ENCODE measurements at regions not wholly inside any gene's neighbourhood (a gene's known extent, or its start where the extent isn't known, plus 50 kb on each side); places are given as distances from the start of the nearest gene placed in this dataset.

- no peak overlapping the region for H3K4me2 ChIP-seq
- intact Hi-C loops (cut with micrococcal nuclease; ENCODE audit: unreplicated experiment) = no loop called here
- no peak overlapping the region for H3K27ac ChIP-seq
- no peaks in the 10 kb centered on the region for H3K9me2 ChIP-seq (ENCODE audit: insufficient read depth)
- TF ChIP-seq CTCF (conservative IDR thresholded peaks at IDR 0.05) (no peak), EZH2 (IDR thresholded peaks at IDR 0.05; ENCODE audit: low read depth) (no peak)
- H3K79me2 ChIP-seq (ENCODE audit: low read depth) = no peaks in the 10 kb centered on the region
- no TSS peak for BruUV-seq (replicated peaks)
- H3K9me3 ChIP-seq (ENCODE audit: insufficient read depth, low read depth) = no peaks in the 10 kb centered on the region
- H3F3A ChIP-seq (ENCODE audit: insufficient read depth, low read depth) = no peaks in the 10 kb centered on the region
- ChIA-PET CTCF (no interaction called here), POLR2A (ENCODE audit: unreplicated experiment) (no interaction called here)
- H3K36me3 ChIP-seq (ENCODE audit: low read depth) = no peaks in the 10 kb centered on the region
- H3K4me1 ChIP-seq (replicated peaks; ENCODE audit: insufficient read depth) = no peaks in the 10 kb centered on the region
- no peaks in the 10 kb centered on the region for H3K27me3 ChIP-seq (ENCODE audit: insufficient read depth, low read depth)
- no peak overlapping the region for H3K4me3 ChIP-seq
- no peak for DNase-seq
- H4K20me1 ChIP-seq (ENCODE audit: insufficient read depth) = no peaks in the 10 kb centered on the region
- no peak overlapping the region for H2AFZ ChIP-seq
Measured at GRCh38 chr5:10921160-10921559, 160.1 kb upstream of the DAP start.

GRCh38 chr5:10920400-10920799 lies 159.4 kb upstream of the DAP start:
- Histone ChIP-seq H2AFZ (no peak overlapping the region), H3K79me2 (ENCODE audit: low read depth) (no peaks in the 10 kb centered on the region), H4K20me1 (ENCODE audit: insufficient read depth) (no peaks in the 10 kb centered on the region), H3K4me3 (no peak overlapping the region), H3K9me2 (ENCODE audit: insufficient read depth) (no peaks in the 10 kb centered on the region), H3K27me3 (ENCODE audit: insufficient read depth, low read depth) (no peaks in the 10 kb centered on the region), H3K4me2 (no peak overlapping the region), H3K9me3 (ENCODE audit: insufficient read depth, low read depth) (no peaks in the 10 kb centered on the region), H3F3A (ENCODE audit: insufficient read depth, low read depth) (no peaks in the 10 kb centered on the region), H3K4me1 (replicated peaks; ENCODE audit: insufficient read depth) (no peaks in the 10 kb centered on the region), H3K27ac (no peak overlapping the region), H3K36me3 (ENCODE audit: low read depth) (no peaks in the 10 kb centered on the region)
- BruUV-seq (replicated peaks) = no TSS peak
- CTCF ChIA-PET = no interaction called here
- POLR2A ChIA-PET (ENCODE audit: unreplicated experiment) = no interaction called here
- no peak for DNase-seq
- TF ChIP-seq CTCF (conservative IDR thresholded peaks at IDR 0.05) (no peak), EZH2 (IDR thresholded peaks at IDR 0.05; ENCODE audit: low read depth) (no peak)
- intact Hi-C loops (cut with micrococcal nuclease; ENCODE audit: unreplicated experiment) = no loop called here

- BruUV-seq (replicated peaks) = no TSS peak
- Histone ChIP-seq H3K4me3 (no peak overlapping the region), H2AFZ (no peak overlapping the region), H3K27ac (no peak overlapping the region), H3K9me3 (ENCODE audit: insufficient read depth, low read depth) (no peaks in the 10 kb centered on the region), H3F3A (ENCODE audit: insufficient read depth, low read depth) (peaks cover 7% of the 10 kb centered on the region; the same call in 1 of the 2 replicates), H3K9me2 (ENCODE audit: insufficient read depth) (no peaks in the 10 kb centered on the region), H4K20me1 (ENCODE audit: insufficient read depth) (no peaks in the 10 kb centered on the region), H3K4me2 (no peak overlapping the region), H3K36me3 (ENCODE audit: low read depth) (no peaks in the 10 kb centered on the region), H3K79me2 (ENCODE audit: low read depth) (no peaks in the 10 kb centered on the region), H3K4me1 (replicated peaks; ENCODE audit: insufficient read depth) (peaks cover 13% of the 10 kb centered on the region), H3K27me3 (ENCODE audit: insufficient read depth, low read depth) (no peaks in the 10 kb centered on the region)
- intact Hi-C loops (cut with micrococcal nuclease; ENCODE audit: unreplicated experiment) = no loop called here
- no peak for DNase-seq
- TF ChIP-seq CTCF (conservative IDR thresholded peaks at IDR 0.05) (no peak), EZH2 (IDR thresholded peaks at IDR 0.05; ENCODE audit: low read depth) (no peak)
- ChIA-PET POLR2A (ENCODE audit: unreplicated experiment) (no interaction called here), CTCF (no interaction called here)
Measured at GRCh38 chr5:10914741-10915480, 153.9 kb upstream of the DAP start.
